ENCODE measurements at regions not wholly inside any gene's neighbourhood (a gene's known extent, or its start where the extent isn't known, plus 50 kb on each side); places are given as distances from the start of the nearest gene placed in this dataset.
"Not testable (repeated sequence)": the region's sequence is repeated elsewhere in the genome, so short reads cannot be mapped to it uniquely, and the experiment has no call there.

DNA sequence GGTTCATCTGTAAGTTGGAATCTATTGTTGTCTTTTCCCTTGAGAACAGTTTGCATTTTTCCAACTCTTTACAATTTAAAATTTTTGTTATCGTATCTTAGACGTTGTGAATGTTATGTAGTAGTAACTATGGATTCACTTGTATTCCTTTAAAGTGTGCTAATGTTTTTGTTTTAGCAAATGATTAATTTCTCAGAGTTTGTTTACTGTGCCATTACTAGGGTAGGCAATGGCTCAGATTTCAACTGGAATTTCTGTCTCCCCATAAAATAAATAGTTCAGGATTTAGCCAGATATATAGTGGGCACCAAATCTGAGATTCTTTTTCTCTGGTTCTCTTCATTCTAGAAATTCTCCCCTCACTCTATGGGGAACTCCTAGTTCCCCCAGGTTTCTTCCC lies 896.5 kb downstream of the PLA2G4A start:
- TF ChIP-seq, protein P1, sequence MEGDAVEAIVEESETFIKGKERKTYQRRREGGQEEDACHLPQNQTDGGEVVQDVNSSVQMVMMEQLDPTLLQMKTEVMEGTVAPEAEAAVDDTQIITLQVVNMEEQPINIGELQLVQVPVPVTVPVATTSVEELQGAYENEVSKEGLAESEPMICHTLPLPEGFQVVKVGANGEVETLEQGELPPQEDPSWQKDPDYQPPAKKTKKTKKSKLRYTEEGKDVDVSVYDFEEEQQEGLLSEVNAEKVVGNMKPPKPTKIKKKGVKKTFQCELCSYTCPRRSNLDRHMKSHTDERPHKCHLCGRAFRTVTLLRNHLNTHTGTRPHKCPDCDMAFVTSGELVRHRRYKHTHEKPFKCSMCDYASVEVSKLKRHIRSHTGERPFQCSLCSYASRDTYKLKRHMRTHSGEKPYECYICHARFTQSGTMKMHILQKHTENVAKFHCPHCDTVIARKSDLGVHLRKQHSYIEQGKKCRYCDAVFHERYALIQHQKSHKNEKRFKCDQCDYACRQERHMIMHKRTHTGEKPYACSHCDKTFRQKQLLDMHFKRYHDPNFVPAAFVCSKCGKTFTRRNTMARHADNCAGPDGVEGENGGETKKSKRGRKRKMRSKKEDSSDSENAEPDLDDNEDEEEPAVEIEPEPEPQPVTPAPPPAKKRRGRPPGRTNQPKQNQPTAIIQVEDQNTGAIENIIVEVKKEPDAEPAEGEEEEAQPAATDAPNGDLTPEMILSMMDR (IDR thresholded peaks at IDR 0.05; ENCODE audit: unreplicated experiment) = no peak
- peaks cover 2% of the 10 kb centered on the region for H3K9me3 Mint-ChIP-seq (ENCODE audit: low read depth)
- H3K27ac Mint-ChIP-seq = no peak overlapping the region
- H3K4me3 Mint-ChIP-seq (ENCODE audit: low read depth) = no peak overlapping the region
- H3K27me3 Mint-ChIP-seq = no peaks in the 10 kb centered on the region
- no peak for DNase-seq (ENCODE audit: low spot score, unreplicated experiment)
- peaks cover 2% of the 10 kb centered on the region for H3K4me1 Mint-ChIP-seq (ENCODE audit: low read depth)
- H3K36me3 Mint-ChIP-seq (ENCODE audit: insufficient read depth) = no peaks in the 10 kb centered on the region

DNA sequence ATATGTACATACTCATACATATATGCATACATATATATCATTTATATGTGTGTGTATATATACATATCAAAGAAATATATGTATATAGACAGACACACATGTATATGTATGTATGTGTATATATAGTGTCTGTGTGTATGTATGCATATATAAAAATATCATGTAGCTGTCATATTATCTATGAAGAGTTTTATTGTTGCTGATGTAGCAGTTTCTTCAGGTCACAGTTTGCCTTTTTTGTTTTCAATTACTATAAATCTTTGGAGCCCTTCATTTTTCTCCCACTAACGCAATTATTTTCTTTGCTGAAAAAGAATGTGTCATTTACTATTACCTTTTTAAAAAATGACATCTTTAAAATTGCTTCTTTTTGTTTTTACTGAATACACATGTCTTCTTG lies 904.5 kb downstream of the PLA2G4A start:
- peaks cover 4% of the 10 kb centered on the region for H3K9me3 Mint-ChIP-seq (ENCODE audit: low read depth)
- H3K36me3 Mint-ChIP-seq (ENCODE audit: insufficient read depth) = no peaks in the 10 kb centered on the region
- H3K27ac Mint-ChIP-seq = no peak overlapping the region
- H3K4me3 Mint-ChIP-seq (ENCODE audit: low read depth) = no peak overlapping the region
- H3K4me1 Mint-ChIP-seq (ENCODE audit: low read depth) = no peaks in the 10 kb centered on the region
- H3K27me3 Mint-ChIP-seq = no peaks in the 10 kb centered on the region
- TF ChIP-seq, protein P1 (IDR thresholded peaks at IDR 0.05; ENCODE audit: unreplicated experiment) = no peak
- DNase-seq (ENCODE audit: low spot score, unreplicated experiment) = no peak

- no peak overlapping the region for H3K27ac Mint-ChIP-seq
- H3K27me3 Mint-ChIP-seq = no peaks in the 10 kb centered on the region
- TF ChIP-seq, protein P1 (IDR thresholded peaks at IDR 0.05; ENCODE audit: unreplicated experiment) = no peak
- peaks cover 4% of the 10 kb centered on the region for H3K9me3 Mint-ChIP-seq (ENCODE audit: low read depth)
- no peaks in the 10 kb centered on the region for H3K36me3 Mint-ChIP-seq (ENCODE audit: insufficient read depth)
- no peak overlapping the region for H3K4me3 Mint-ChIP-seq (ENCODE audit: low read depth)
- no peak for DNase-seq (ENCODE audit: low spot score, unreplicated experiment)
- no peaks in the 10 kb centered on the region for H3K4me1 Mint-ChIP-seq (ENCODE audit: low read depth)
Observed at GRCh38 chr1:187734427-187734826, 905.7 kb downstream of the PLA2G4A start.

DNA sequence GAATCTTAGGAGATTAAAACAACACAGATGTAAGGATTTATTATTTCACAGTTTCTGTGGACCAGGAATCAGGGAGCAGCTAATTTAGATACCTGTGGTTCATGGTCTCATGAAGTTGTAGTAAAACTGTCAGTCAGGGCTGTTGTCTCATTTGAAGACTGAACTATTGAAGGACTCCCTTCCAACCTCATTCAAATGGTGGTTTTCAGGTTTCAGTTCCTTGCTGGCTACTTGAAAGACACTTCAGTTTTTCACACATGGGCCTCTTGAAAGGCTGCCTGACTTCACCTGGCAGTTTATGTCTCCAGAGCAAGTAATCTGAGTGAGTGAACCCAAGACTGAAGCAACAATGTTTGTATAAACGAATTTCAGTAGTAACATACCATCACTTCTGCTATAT lies 915.9 kb downstream of the PLA2G4A start:
- Mint-ChIP-seq H3K27ac (no peak overlapping the region), H3K27me3 (no peaks in the 10 kb centered on the region), H3K4me3 (ENCODE audit: low read depth) (no peak overlapping the region), H3K36me3 (ENCODE audit: insufficient read depth) (no peaks in the 10 kb centered on the region), H3K4me1 (ENCODE audit: low read depth) (no peaks in the 10 kb centered on the region), H3K9me3 (ENCODE audit: low read depth) (peaks cover 4% of the 10 kb centered on the region)
- TF ChIP-seq, protein P1 (IDR thresholded peaks at IDR 0.05; ENCODE audit: unreplicated experiment) = no peak
- no peak for DNase-seq (ENCODE audit: low spot score, unreplicated experiment)

- H3K4me3 Mint-ChIP-seq (ENCODE audit: low read depth) = no peak overlapping the region
- no peaks in the 10 kb centered on the region for H3K36me3 Mint-ChIP-seq (ENCODE audit: insufficient read depth)
- DNase-seq (ENCODE audit: low spot score, unreplicated experiment) = no peak
- no peaks in the 10 kb centered on the region for H3K9me3 Mint-ChIP-seq (ENCODE audit: low read depth)
- peaks cover 2% of the 10 kb centered on the region for H3K4me1 Mint-ChIP-seq (ENCODE audit: low read depth)
- no peaks in the 10 kb centered on the region for H3K27me3 Mint-ChIP-seq
- TF ChIP-seq, protein P1 (IDR thresholded peaks at IDR 0.05; ENCODE audit: unreplicated experiment) = no peak
- no peak overlapping the region for H3K27ac Mint-ChIP-seq
Observed at GRCh38 chr1:187755536-187755935, 926.8 kb downstream of the PLA2G4A start.

DNA sequence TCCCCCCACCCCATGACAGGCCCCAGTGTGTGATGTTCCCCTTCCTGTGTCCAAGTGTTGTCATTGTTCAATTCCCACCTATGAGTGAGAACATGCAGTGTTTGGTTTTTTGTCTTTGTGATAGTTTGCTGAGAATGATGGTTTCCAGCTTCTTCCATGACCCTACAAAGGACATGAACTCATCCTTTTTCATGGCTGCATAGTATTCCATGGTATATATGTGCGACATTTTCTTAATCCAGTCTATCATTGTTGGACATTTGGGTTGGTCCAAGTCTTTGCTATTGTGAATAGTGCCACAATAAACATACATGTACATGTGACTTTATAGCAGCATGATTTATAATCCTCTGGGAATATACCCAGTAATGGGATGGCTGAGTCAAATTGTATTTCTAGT lies 927.9 kb downstream of the PLA2G4A start:
- H3K36me3 Mint-ChIP-seq (ENCODE audit: insufficient read depth); H3K27me3 Mint-ChIP-seq; H3K4me3 Mint-ChIP-seq (ENCODE audit: low read depth); H3K27ac Mint-ChIP-seq; DNase-seq (ENCODE audit: low spot score, unreplicated experiment); H3K9me3 Mint-ChIP-seq (ENCODE audit: low read depth); H3K4me1 Mint-ChIP-seq (ENCODE audit: low read depth): not testable (repeated sequence)

All from progenitor cell of endocrine pancreas (in vitro differentiated cells).